ENCODE measurements at regions not wholly inside any gene's neighbourhood (a gene's known extent, or its start where the extent isn't known, plus 50 kb on each side); places are given as distances from the start of the nearest gene placed in this dataset.

GRCh38 chr1:221381910-221382623 is 359.8 kb downstream of the DUSP10 start:
- no peak overlapping the region for H3K27ac ChIP-seq
- no peak overlapping the region for H3K4me3 ChIP-seq
- no peak overlapping the region for H3K9ac ChIP-seq
- H4K20me1 ChIP-seq, result no peaks in the 10 kb centered on the region
- no peaks in the 10 kb centered on the region for H3K27me3 ChIP-seq
- H3K4me1 ChIP-seq, result no peaks in the 10 kb centered on the region
- no peaks in the 10 kb centered on the region for H3K9me3 ChIP-seq
- H3K36me3 ChIP-seq, result no peaks in the 10 kb centered on the region
- no peak overlapping the region for H3K4me2 ChIP-seq
- no peak for TF ChIP-seq Cebpa-rat (IDR thresholded peaks at IDR 0.05)

- no peaks in the 10 kb centered on the region for H3K9me3 ChIP-seq
- no peaks in the 10 kb centered on the region for H4K20me1 ChIP-seq
- H3K27me3 ChIP-seq, result no peaks in the 10 kb centered on the region
- H3K9ac ChIP-seq, result no peak overlapping the region
- no peak overlapping the region for H3K4me3 ChIP-seq
- no peaks in the 10 kb centered on the region for H3K4me1 ChIP-seq
- no peaks in the 10 kb centered on the region for H3K36me3 ChIP-seq
- H3K4me2 ChIP-seq, result no peak overlapping the region
- no peak overlapping the region for H3K27ac ChIP-seq
- no peak for TF ChIP-seq Cebpa-rat (IDR thresholded peaks at IDR 0.05)
These were observed 349.4 kb downstream of the DUSP10 start for GRCh38 chr1:221392453-221392852.

GRCh38 chr1:221394011-221394544 is 347.8 kb downstream of the DUSP10 start:
- H3K4me2 ChIP-seq, result no peak overlapping the region
- H3K4me3 ChIP-seq, result no peak overlapping the region
- no peaks in the 10 kb centered on the region for H3K36me3 ChIP-seq
- no peaks in the 10 kb centered on the region for H3K27me3 ChIP-seq
- H3K9ac ChIP-seq, result no peak overlapping the region
- H4K20me1 ChIP-seq, result no peaks in the 10 kb centered on the region
- no peaks in the 10 kb centered on the region for H3K9me3 ChIP-seq
- no peaks in the 10 kb centered on the region for H3K4me1 ChIP-seq
- H3K27ac ChIP-seq, result no peak overlapping the region
- no peak for TF ChIP-seq Cebpa-rat (IDR thresholded peaks at IDR 0.05)

GRCh38 chr1:221396526-221396925 is 345.4 kb downstream of the DUSP10 start:
- no peaks in the 10 kb centered on the region for H3K4me1 ChIP-seq
- no peak overlapping the region for H3K27ac ChIP-seq
- H3K4me2 ChIP-seq, result no peak overlapping the region
- no peak for TF ChIP-seq Cebpa-rat (IDR thresholded peaks at IDR 0.05)
- no peaks in the 10 kb centered on the region for H3K27me3 ChIP-seq
- H4K20me1 ChIP-seq, result no peaks in the 10 kb centered on the region
- no peaks in the 10 kb centered on the region for H3K9me3 ChIP-seq
- H3K36me3 ChIP-seq, result no peaks in the 10 kb centered on the region
- no peak overlapping the region for H3K9ac ChIP-seq
- H3K4me3 ChIP-seq, result no peak overlapping the region

GRCh38 chr1:221397141-221397540 is 344.7 kb downstream of the DUSP10 start:
- H3K27me3 ChIP-seq, result no peaks in the 10 kb centered on the region
- no peaks in the 10 kb centered on the region for H4K20me1 ChIP-seq
- H3K36me3 ChIP-seq, result no peaks in the 10 kb centered on the region
- H3K4me3 ChIP-seq, result no peak overlapping the region
- no peak overlapping the region for H3K9ac ChIP-seq
- TF ChIP-seq Cebpa-rat (IDR thresholded peaks at IDR 0.05), result no peak
- H3K27ac ChIP-seq, result no peak overlapping the region
- H3K4me2 ChIP-seq, result no peak overlapping the region
- H3K9me3 ChIP-seq, result no peaks in the 10 kb centered on the region
- no peaks in the 10 kb centered on the region for H3K4me1 ChIP-seq

- Histone ChIP-seq H3K4me1 (no peaks in the 10 kb centered on the region), H3K36me3 (no peaks in the 10 kb centered on the region), H3K9ac (no peak overlapping the region), H3K27me3 (no peaks in the 10 kb centered on the region), H3K9me3 (no peaks in the 10 kb centered on the region), H3K4me2 (no peak overlapping the region), H4K20me1 (no peaks in the 10 kb centered on the region), H3K27ac (no peak overlapping the region), H3K4me3 (no peak overlapping the region)
- TF ChIP-seq Cebpa-rat (IDR thresholded peaks at IDR 0.05), result no peak
These were observed 344.3 kb downstream of the DUSP10 start for GRCh38 chr1:221397606-221398005.

GRCh38 chr1:221405146-221405545 is 336.7 kb downstream of the DUSP10 start:
- H3K27ac ChIP-seq, result no peak overlapping the region
- TF ChIP-seq Cebpa-rat (IDR thresholded peaks at IDR 0.05), result no peak
- no peaks in the 10 kb centered on the region for H3K9me3 ChIP-seq
- no peaks in the 10 kb centered on the region for H3K36me3 ChIP-seq
- no peak overlapping the region for H3K9ac ChIP-seq
- H4K20me1 ChIP-seq, result no peaks in the 10 kb centered on the region
- no peak overlapping the region for H3K4me3 ChIP-seq
- H3K4me1 ChIP-seq, result no peaks in the 10 kb centered on the region
- H3K27me3 ChIP-seq, result no peaks in the 10 kb centered on the region
- H3K4me2 ChIP-seq, result no peak overlapping the region

GRCh38 chr1:221408117-221408803 is 333.6 kb downstream of the DUSP10 start:
- H3K27ac ChIP-seq, result no peak overlapping the region
- no peaks in the 10 kb centered on the region for H3K27me3 ChIP-seq
- H3K9ac ChIP-seq, result no peak overlapping the region
- H4K20me1 ChIP-seq, result no peaks in the 10 kb centered on the region
- no peak for TF ChIP-seq Cebpa-rat (IDR thresholded peaks at IDR 0.05)
- H3K36me3 ChIP-seq, result no peaks in the 10 kb centered on the region
- H3K4me3 ChIP-seq, result no peak overlapping the region
- no peaks in the 10 kb centered on the region for H3K9me3 ChIP-seq
- H3K4me1 ChIP-seq, result no peaks in the 10 kb centered on the region
- no peak overlapping the region for H3K4me2 ChIP-seq

GRCh38 chr1:221411283-221411682 is 330.6 kb downstream of the DUSP10 start:
- Histone ChIP-seq H4K20me1 (no peaks in the 10 kb centered on the region), H3K27ac (no peak overlapping the region), H3K27me3 (no peaks in the 10 kb centered on the region), H3K9me3 (no peaks in the 10 kb centered on the region), H3K4me3 (no peak overlapping the region), H3K9ac (no peak overlapping the region), H3K4me2 (no peak overlapping the region), H3K4me1 (no peaks in the 10 kb centered on the region), H3K36me3 (no peaks in the 10 kb centered on the region)
- TF ChIP-seq Cebpa-rat (IDR thresholded peaks at IDR 0.05), result no peak

GRCh38 chr1:221414772-221415539 is 326.9 kb downstream of the DUSP10 start:
- Histone ChIP-seq H3K4me2 (no peak overlapping the region), H4K20me1 (no peaks in the 10 kb centered on the region), H3K36me3 (no peaks in the 10 kb centered on the region), H3K4me1 (no peaks in the 10 kb centered on the region), H3K27ac (no peak overlapping the region), H3K27me3 (no peaks in the 10 kb centered on the region), H3K9me3 (no peaks in the 10 kb centered on the region), H3K9ac (no peak overlapping the region), H3K4me3 (no peak overlapping the region)
- no peak for TF ChIP-seq Cebpa-rat (IDR thresholded peaks at IDR 0.05)

Measured in BLaER1 (cell line).